GM21529 (cell line): ENCODE measurements at regions not wholly inside any gene's neighbourhood (a gene's known extent, or its start where the extent isn't known, plus 50 kb on each side); places are given as distances from the start of the nearest gene placed in this dataset.

Source experiments
- ATAC-seq: cut with Tn5 transposase; IDR thresholded peaks from one replicate; pipeline ENCODE4 v1.9.1; 2021; ENCODE audit not compliant: unreplicated experiment

GRCh38 chr5:103464835-103465484 lies 97.6 kb downstream of the NUDT12 start:
- ATAC-seq, result no peak

DNA sequence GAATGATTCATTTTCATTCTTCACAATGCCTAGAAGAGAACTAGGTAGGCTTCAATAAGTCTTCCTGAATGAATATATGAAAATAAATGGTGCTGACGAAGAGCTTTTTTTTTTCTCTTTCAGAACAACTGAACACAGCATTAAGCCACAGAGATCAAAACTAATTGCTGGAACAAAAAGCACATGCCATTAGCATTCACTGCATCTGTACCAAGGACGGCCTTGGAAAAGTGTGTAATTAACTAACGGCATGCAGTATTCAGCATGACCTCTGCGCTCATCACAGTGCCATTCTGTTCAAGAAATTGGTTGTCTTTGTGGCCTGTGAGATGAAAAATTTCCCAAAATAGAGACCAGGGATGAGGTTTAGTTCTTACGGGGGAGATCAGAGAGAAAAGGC lies 99.3 kb downstream of the NUDT12 start:
- no peak for ATAC-seq

- ATAC-seq, result no peak
Observed at GRCh38 chr5:103461243-103461642, 101.3 kb downstream of the NUDT12 start.

DNA sequence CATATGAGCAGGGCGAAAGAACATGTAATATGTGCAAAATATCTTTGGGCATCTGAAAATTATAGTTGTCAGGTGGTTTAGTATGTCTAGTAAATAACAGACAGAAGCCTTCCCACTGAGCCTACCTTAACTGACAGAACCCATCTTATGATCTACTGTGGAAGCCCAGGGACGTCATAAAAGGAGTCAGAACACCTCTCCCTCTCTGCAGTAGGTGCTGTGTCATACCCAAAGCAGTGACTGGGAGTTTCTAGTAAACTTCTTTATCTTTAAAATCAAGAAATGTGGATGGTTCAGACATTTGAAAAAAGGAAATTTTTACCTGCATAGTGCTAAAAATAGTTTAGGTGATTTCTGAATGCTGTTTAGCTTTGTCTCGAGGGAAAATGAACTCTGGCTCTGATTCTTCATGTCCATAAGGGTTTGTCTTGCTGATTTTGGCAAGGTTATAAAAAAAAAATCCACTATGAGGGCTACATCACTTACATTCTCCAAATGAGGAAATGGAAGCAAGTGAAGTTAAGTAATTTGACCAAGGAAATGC lies 104.0 kb downstream of the NUDT12 start:
- no peak for ATAC-seq

GRCh38 chr5:103456476-103456875 lies 106.1 kb downstream of the NUDT12 start:
- no peak for ATAC-seq

DNA sequence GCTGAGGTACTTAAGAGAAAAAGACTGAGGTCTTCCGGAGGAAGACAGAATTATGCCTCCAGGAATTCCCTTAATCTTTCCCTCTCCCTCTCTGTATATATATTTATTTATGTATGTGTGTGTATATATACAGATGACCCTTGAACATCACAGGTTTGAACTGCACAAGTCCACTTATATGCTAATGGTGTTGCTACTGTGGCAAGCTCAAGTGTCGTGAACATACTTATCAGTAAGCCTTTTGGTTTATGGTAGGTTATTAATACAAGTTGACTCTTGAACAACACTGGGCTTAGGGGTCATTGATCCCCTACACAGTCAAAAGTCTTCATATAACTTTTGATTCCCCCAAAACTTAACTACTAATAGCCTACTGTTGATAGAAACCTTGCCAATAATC lies 106.8 kb downstream of the NUDT12 start:
- ATAC-seq, result no peak

GRCh38 chr5:103454770-103455169 lies 107.8 kb downstream of the NUDT12 start:
- no peak for ATAC-seq

- no peak for ATAC-seq
Observed at GRCh38 chr5:103452666-103453065, 109.9 kb downstream of the NUDT12 start.

DNA sequence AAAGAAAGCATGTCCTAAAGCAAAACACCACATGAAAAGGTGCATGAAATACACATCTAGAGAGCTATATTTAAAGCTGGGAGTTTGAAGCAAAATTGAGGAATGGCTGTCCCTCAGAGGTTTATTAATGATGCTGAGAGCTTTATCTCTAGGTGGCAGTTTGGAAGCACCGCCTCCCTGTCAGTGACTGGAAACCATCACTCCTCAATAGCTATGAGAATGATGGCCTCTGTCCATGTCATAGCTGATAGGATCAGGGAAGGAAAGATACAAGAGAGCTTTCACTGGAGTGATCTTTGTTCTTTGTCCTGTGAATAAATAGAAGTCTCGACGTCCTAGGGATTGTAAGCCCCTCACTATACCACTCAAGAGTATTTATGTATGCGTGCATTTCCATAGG lies 110.5 kb downstream of the NUDT12 start:
- ATAC-seq, result no peak

DNA sequence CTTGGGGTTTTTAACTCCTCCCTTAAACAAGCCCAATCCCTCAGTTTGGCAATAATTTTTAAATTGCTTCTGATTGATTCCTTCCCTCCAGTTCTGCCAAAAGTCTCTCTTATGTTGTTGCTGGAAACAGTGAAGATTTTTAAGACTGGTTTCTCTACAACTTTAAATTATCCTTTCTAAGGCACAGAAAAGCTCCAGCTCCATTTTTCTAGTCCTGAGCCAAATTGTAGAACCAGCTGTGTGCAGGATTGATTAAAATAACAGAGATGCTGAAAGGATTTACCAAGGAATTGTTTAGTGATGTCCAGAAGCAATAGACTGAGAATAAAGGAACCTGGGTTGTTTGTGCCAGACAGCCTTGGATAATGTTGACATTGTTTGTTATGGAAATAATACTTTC lies 111.3 kb downstream of the NUDT12 start:
- ATAC-seq, result no peak

DNA sequence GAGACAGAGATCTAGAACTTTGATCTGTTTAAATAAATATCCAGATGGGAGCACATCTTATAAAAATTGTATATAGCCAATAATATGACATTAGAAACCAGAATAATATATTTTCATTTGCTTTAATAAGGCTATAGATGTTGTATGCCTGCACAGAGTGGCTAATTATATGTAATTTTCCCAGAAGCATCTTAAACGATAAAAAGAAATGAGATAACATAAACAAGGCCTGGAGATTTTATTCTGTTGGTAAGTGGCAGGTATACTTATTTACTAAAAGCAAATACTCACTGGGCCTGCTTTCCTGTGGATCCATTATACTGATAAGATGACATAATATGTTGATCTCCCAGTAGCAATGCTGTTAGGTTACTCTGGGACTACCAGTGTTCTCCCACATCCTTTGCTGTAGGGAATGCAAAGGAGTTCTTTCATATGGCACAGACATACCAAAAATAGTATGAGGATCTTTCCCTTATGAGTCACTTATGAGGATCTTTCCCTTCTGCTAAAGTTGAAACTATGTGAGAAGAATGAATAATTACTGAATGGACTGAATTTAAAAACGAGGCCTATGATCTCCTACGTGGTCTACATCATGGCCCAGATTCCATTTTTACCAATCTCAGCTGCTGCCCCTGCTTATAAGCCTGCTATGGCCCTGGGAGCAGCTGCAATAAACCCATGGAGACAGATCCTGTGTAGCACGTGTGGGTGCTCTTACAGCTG lies 112.1 kb downstream of the NUDT12 start:
- no peak for ATAC-seq

DNA sequence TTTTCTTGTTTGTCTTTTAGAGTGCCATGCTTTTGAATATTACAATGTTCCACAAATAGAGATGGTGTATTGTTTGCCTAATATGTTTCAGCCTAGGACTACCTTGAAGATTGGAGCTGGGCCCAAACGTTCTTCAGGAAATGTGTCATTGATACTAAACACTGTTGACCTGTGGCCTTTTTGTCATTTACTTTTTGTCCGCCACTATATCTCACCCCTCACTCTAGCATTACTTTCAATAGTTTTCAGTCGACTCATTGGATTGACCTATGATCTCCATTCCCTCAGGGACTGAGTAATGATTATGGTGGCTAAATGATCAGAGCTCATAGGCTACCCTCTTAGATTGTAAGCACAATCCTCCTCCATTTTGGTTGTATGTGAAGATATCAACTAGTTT lies 115.8 kb downstream of the NUDT12 start:
- no peak for ATAC-seq

GRCh38 chr5:103445426-103446035 lies 117.1 kb downstream of the NUDT12 start:
- ATAC-seq, result no peak

- peak; percentile 75 for ATAC-seq
Observed at GRCh38 chr5:103444333-103445038, 118.1 kb downstream of the NUDT12 start.

- no peak for ATAC-seq
Observed at GRCh38 chr5:103442750-103443149, 119.8 kb downstream of the NUDT12 start.

GRCh38 chr5:103441523-103441922 lies 121.1 kb downstream of the NUDT12 start:
- ATAC-seq, result peak; percentile 54

- no peak for ATAC-seq
Observed at GRCh38 chr5:103439007-103439406, 123.6 kb downstream of the NUDT12 start.

DNA sequence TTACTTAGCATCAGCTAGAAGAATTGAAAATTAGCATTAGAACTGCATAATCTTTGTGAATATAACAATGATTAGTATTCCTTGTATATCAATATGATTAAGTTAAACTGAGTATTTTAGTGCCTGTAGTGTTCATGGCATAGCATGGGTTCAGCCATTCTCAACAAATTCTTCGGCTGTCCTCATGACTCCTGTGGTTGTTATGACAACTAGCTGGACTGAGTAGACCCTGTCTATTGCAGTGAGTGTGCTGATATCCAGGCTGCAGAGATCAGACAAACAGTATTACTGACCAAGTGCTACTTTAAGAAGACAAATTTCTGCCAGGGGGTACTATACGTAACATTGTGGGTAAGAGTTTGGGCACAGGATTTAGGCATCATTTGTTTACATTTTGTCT lies 125.9 kb downstream of the NUDT12 start:
- no peak for ATAC-seq

DNA sequence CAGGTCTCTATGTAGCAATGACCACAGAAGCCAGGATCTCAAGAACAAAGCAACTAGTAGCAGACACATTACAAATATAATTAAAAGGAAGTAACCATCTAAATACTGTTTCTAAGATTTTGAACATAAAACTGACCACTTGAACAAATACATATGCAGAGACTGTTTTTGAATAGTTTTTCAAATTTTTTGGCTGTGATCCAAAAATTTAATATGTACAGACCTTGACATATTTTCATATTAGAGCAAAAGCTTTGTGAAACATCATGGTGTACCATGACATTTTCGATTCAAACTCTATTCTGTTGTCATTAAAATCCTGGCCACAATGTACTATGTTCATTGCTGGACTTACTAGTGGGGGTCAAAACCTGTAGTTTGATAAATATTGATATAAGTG lies 126.5 kb downstream of the NUDT12 start:
- no peak for ATAC-seq

DNA sequence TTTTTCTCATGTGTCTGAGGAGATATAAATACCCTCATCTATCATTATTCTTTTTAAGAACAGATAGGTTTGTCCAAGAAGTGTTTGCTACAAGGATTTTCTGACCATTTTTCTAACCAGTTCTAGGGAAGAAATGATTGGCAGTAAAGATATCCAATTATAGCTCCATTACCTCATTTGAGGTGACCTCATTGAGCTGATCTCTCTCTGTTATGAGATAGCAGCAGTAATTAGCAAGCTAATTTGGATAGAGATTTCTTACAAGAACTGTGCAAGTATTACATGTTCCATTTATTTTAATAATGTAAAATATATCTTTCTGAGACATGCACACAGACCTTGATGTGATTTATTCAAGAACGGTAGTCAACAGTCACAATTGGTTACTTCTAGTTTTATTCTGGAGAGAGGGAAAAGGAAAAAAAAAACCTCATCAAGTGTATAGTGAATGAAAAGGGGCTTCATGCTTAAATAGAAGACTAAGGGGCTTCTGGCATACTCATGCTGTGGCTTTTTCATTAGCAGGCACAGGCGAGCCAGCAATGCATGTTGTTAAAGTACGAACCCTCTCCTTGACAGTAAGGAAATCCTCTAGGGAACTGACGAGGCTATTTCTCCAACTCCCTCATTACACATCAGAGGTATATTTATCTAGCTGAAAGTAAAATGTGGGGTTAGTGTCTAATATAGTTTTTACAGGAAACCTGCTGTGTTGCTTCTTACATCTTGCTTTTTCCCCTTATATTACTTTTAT lies 127.3 kb downstream of the NUDT12 start:
- ATAC-seq, result no peak

DNA sequence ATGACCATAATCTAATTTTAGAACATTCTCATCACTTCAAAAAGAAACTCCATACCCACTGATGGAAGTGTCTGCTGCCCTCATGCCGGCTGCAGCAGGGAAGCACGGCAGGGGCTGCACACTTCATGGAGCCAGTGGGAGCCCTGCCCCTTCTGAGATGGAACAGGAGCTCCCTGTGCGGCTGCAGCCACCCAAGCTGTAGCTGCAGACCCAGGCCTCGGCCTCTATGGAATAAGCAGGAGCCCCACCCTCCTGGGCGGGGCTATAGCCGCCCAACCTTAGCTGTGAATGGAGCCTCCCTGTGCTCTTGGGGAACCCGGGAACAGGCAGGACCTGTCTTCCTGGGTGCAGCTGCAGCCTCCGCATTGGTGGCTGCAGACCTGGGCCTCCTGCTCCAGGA lies 128.5 kb downstream of the NUDT12 start:
- ATAC-seq, result no peak
